Activated CD4-positive, alpha-beta T cell treated with anti-CD3 and anti-CD28 coated beads, Interleukin-2, amount 50 U/mL, for 24 hours (primary cell): ENCODE measurements at regions not wholly inside any gene's neighbourhood (a gene's known extent, or its start where the extent isn't known, plus 50 kb on each side); places are given as distances from the start of the nearest gene placed in this dataset.
"Not testable (repeated sequence)": the region's sequence is repeated elsewhere in the genome, so short reads cannot be mapped to it uniquely, and the experiment has no call there.

ENCODE experiments used
- DNase-seq, 2 donors: peaks; one replicate each; pipeline ENCODE4 v3.0.0-alpha.2; 2020; ENCODE audit warnings: low read depth in 1 of 2, low spot score in 1 of 2

- DNase-seq: no peak
These were observed 431.8 kb downstream of the CD83 start for GRCh38 chr6:14549304-14549770.

- no peak for DNase-seq
These were observed 432.3 kb downstream of the CD83 start for GRCh38 chr6:14549871-14550270.

GRCh38 chr6:14550410-14550809 lies 432.8 kb downstream of the CD83 start:
- DNase-seq: no peak

GRCh38 chr6:14550822-14551221 lies 433.2 kb downstream of the CD83 start:
- DNase-seq: no peak

GRCh38 chr6:14551601-14552000 lies 434.0 kb downstream of the CD83 start:
- DNase-seq: not testable (repeated sequence)

- DNase-seq: no peak
These were observed 435.3 kb downstream of the CD83 start for GRCh38 chr6:14552891-14553290.

- no peak for DNase-seq
These were observed 435.9 kb downstream of the CD83 start for GRCh38 chr6:14553515-14553914.

GRCh38 chr6:14555804-14556203 lies 438.2 kb downstream of the CD83 start:
- no peak for DNase-seq

- no peak for DNase-seq
These were observed 442.4 kb downstream of the CD83 start for GRCh38 chr6:14559746-14560536.

- DNase-seq: not testable (repeated sequence)
These were observed 444.0 kb downstream of the CD83 start for GRCh38 chr6:14561563-14561962.

GRCh38 chr6:14567842-14568241 lies 450.3 kb downstream of the CD83 start:
- no peak for DNase-seq

GRCh38 chr6:14569394-14569793 lies 451.8 kb downstream of the CD83 start:
- DNase-seq: no peak

- DNase-seq: not testable (repeated sequence)
These were observed 452.3 kb downstream of the CD83 start for GRCh38 chr6:14569874-14570273.

- no peak for DNase-seq
These were observed 453.4 kb downstream of the CD83 start for GRCh38 chr6:14571001-14571400.

GRCh38 chr6:14571746-14572145 lies 454.2 kb downstream of the CD83 start:
- DNase-seq: no peak

GRCh38 chr6:14573267-14573666 lies 455.7 kb downstream of the CD83 start:
- no peak for DNase-seq

- DNase-seq: no peak
These were observed 456.2 kb downstream of the CD83 start for GRCh38 chr6:14573703-14574290.

GRCh38 chr6:14575961-14576360 lies 458.4 kb downstream of the CD83 start:
- no peak for DNase-seq

GRCh38 chr6:14578994-14579393 lies 461.4 kb downstream of the CD83 start:
- no peak for DNase-seq

GRCh38 chr6:14582749-14583148 lies 465.2 kb downstream of the CD83 start:
- no peak for DNase-seq

- no peak for DNase-seq
These were observed 466.3 kb downstream of the CD83 start for GRCh38 chr6:14583826-14584225.

GRCh38 chr6:14584450-14584849 lies 466.9 kb downstream of the CD83 start:
- no peak for DNase-seq

- DNase-seq: no peak
These were observed 468.1 kb downstream of the CD83 start for GRCh38 chr6:14585689-14586088.
